ENCODE measurements at regions not wholly inside any gene's neighbourhood (a gene's known extent, or its start where the extent isn't known, plus 50 kb on each side); places are given as distances from the start of the nearest gene placed in this dataset.

DNA sequence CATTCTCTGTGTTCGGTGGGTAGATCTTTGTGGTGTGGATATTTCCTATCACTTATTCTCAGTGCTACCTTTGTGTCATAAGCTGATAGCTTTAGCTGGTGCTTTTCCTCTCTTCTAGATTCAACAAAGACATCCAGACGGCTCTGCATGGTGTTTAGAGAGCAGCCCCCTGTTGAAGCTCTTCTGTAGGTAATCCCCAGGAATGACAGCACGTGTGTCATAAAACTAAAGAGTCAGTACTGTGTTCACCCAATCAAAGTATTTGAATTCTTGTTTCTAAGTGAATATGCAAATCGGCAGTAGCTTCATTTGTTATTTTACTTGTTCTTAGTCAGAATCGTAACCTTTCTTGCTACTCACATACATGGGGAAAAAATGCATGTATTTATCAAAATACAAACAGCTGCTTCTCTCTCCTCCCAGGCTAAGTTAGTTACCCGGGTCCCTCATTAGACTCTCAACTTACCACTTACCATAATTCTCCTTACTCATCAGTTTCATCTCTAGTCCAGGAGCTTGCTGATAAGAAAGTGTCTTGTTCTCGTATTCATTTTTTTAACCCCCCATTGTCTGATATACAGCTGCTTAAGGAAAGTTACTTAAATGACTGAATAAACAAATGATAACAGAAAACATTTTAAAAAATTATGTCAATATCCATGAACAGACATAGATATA lies 1696.0 kb upstream of the WWC1 start:
- Histone ChIP-seq H3K27me3 (ENCODE audit: control insufficient read depth in 2 of 2, insufficient read depth in 2 of 2, low read length in 2 of 2) (no peaks in the 10 kb centered on the region), H3K4me1 (ENCODE audit: control insufficient read depth in 1 of 2, insufficient read depth in 2 of 2, low read length in 2 of 2) (no peaks in the 10 kb centered on the region), H3K4me3 (replicated peaks in 1 of 3; ENCODE audit: low read depth in 2 of 3, low read length in 3 of 3) (no peak overlapping the region), H4K20me1 (ENCODE audit: insufficient read depth, low read length) (no peaks in the 10 kb centered on the region), H3K27ac (ENCODE audit: low read depth in 1 of 2, low read length in 2 of 2) (no peak overlapping the region), H3K36me3 (replicated peaks in 1 of 2; ENCODE audit: control insufficient read depth in 1 of 2, insufficient read depth in 2 of 2, low read length in 2 of 2) (no peaks in the 10 kb centered on the region), H3K9me3 (replicated peaks in 1 of 2; ENCODE audit: control insufficient read depth in 1 of 2, insufficient read depth in 1 of 2, low read length in 2 of 2) (peaks cover 0 to 4% of the 10 kb centered on the region in 2 donors), H3K4me2 (replicated peaks; ENCODE audit: extremely low read depth, low read length, poor library complexity, severe bottlenecking) (no peak overlapping the region), H3K9ac (ENCODE audit: insufficient read depth, low read length, poor library complexity, severe bottlenecking) (no peak overlapping the region), H2AFZ (ENCODE audit: insufficient read depth, low read depth, low read length, poor library complexity, severe bottlenecking) (no peak overlapping the region), H3K79me2 (ENCODE audit: insufficient read depth, low read length) (no peaks in the 10 kb centered on the region)
- Mint-ChIP-seq H3K27me3 (ENCODE audit: low read depth in 3 of 3) (peaks cover 0 to 1% (median 0%) of the 10 kb centered on the region in 3 donors), H3K4me1 (no peaks in the 10 kb centered on the region), H3K36me3 (no peaks in the 10 kb centered on the region), H3K4me3 (no peak overlapping the region), H3K9me3 (peaks cover 0 to 8% (median 4%) of the 10 kb centered on the region in 7 donors), H3K27ac (no peak overlapping the region)
- WGBS (ENCODE audit: insufficient coverage), result no CpG with 5 or more reads among the region's 7 CpGs
- intact Hi-C loops (cut with micrococcal nuclease), result no loop called here
- TF ChIP-seq, protein P1, sequence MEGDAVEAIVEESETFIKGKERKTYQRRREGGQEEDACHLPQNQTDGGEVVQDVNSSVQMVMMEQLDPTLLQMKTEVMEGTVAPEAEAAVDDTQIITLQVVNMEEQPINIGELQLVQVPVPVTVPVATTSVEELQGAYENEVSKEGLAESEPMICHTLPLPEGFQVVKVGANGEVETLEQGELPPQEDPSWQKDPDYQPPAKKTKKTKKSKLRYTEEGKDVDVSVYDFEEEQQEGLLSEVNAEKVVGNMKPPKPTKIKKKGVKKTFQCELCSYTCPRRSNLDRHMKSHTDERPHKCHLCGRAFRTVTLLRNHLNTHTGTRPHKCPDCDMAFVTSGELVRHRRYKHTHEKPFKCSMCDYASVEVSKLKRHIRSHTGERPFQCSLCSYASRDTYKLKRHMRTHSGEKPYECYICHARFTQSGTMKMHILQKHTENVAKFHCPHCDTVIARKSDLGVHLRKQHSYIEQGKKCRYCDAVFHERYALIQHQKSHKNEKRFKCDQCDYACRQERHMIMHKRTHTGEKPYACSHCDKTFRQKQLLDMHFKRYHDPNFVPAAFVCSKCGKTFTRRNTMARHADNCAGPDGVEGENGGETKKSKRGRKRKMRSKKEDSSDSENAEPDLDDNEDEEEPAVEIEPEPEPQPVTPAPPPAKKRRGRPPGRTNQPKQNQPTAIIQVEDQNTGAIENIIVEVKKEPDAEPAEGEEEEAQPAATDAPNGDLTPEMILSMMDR (IDR thresholded peaks at IDR 0.05), result no peak
- DNase-seq, result no peak

DNA sequence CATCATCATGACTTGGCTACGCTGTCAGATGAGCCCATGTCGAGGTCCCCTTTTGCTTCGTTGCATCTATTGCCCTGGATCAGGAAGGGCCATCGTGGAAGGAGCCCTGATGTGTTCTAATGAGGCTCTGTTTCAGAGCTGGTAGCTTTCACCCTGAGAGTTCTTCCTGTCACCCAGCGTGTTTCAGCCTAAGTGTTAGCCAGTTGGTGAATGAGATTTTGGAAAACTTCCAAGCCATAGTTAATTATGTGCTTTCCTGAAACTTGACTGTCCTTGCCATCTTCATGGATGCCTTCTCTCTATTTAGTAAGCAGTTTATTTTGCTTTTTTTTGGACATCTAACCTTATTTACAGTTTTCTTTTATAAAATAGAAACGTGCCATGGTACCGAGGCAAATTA lies 1695.4 kb upstream of the WWC1 start:
- TF ChIP-seq, protein P1 (IDR thresholded peaks at IDR 0.05), result no peak
- Mint-ChIP-seq H3K9me3 (peaks cover 0 to 8% (median 4%) of the 10 kb centered on the region in 7 donors), H3K27ac (no peak overlapping the region), H3K4me1 (no peaks in the 10 kb centered on the region), H3K36me3 (no peaks in the 10 kb centered on the region), H3K4me3 (no peak overlapping the region), H3K27me3 (ENCODE audit: low read depth in 3 of 3) (peaks cover 0 to 1% (median 0%) of the 10 kb centered on the region in 3 donors)
- H3K36me3 ChIP-seq (replicated peaks in 1 of 2; ENCODE audit: control insufficient read depth in 1 of 2, insufficient read depth in 2 of 2, low read length in 2 of 2), result no peaks in the 10 kb centered on the region
- WGBS (ENCODE audit: insufficient coverage), result 100% methylated on average over 1 of the region's 7 CpGs
- H3K79me2 ChIP-seq (ENCODE audit: insufficient read depth, low read length), result no peaks in the 10 kb centered on the region
- no peaks in the 10 kb centered on the region for H3K4me1 ChIP-seq (ENCODE audit: control insufficient read depth in 1 of 2, insufficient read depth in 2 of 2, low read length in 2 of 2)
- no peak overlapping the region for H3K27ac ChIP-seq (ENCODE audit: low read depth in 1 of 2, low read length in 2 of 2)
- no peak overlapping the region for H3K4me2 ChIP-seq (replicated peaks; ENCODE audit: extremely low read depth, low read length, poor library complexity, severe bottlenecking)
- intact Hi-C loops (cut with micrococcal nuclease), result no loop called here
- no peaks in the 10 kb centered on the region for H4K20me1 ChIP-seq (ENCODE audit: insufficient read depth, low read length)
- no peaks in the 10 kb centered on the region for H3K27me3 ChIP-seq (ENCODE audit: control insufficient read depth in 2 of 2, insufficient read depth in 2 of 2, low read length in 2 of 2)
- H3K9ac ChIP-seq (ENCODE audit: insufficient read depth, low read length, poor library complexity, severe bottlenecking), result no peak overlapping the region
- H3K4me3 ChIP-seq (replicated peaks in 1 of 3; ENCODE audit: low read depth in 2 of 3, low read length in 3 of 3), result no peak overlapping the region
- no peak for DNase-seq
- H2AFZ ChIP-seq (ENCODE audit: insufficient read depth, low read depth, low read length, poor library complexity, severe bottlenecking), result no peak overlapping the region
- peaks cover 0 to 4% of the 10 kb centered on the region in 2 donors for H3K9me3 ChIP-seq (replicated peaks in 1 of 2; ENCODE audit: control insufficient read depth in 1 of 2, insufficient read depth in 1 of 2, low read length in 2 of 2)

Data from CD14-positive monocyte (primary cell).